ENCODE measurements at regions not wholly inside any gene's neighbourhood (a gene's known extent, or its start where the extent isn't known, plus 50 kb on each side); places are given as distances from the start of the nearest gene placed in this dataset.

DNA sequence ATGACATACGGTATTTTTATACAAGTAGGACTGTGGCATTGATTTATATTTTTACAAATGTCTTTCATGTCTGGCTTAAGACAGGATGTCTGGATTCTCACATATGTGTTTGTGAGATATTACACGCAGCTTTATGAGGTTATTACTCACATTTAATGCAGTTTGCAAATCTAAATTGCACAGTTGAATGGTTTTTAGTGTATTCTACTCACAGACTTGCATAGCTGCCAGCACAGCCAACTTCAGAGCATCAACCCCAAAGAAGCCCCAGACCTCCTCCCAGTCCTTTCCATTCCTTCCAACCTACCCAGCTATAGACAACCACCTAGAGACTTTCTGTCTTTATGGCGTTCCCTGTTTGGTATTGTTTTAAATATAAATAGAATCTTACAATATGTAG is 193.8 kb upstream of the SHH start:
- ChIA-PET POLR2A (ENCODE audit: low non-redundant PET) (no interaction called here), CTCF (no interaction called here)
- no peak for DNase-seq (ENCODE audit: low spot score)
- TF ChIP-seq, protein P1, sequence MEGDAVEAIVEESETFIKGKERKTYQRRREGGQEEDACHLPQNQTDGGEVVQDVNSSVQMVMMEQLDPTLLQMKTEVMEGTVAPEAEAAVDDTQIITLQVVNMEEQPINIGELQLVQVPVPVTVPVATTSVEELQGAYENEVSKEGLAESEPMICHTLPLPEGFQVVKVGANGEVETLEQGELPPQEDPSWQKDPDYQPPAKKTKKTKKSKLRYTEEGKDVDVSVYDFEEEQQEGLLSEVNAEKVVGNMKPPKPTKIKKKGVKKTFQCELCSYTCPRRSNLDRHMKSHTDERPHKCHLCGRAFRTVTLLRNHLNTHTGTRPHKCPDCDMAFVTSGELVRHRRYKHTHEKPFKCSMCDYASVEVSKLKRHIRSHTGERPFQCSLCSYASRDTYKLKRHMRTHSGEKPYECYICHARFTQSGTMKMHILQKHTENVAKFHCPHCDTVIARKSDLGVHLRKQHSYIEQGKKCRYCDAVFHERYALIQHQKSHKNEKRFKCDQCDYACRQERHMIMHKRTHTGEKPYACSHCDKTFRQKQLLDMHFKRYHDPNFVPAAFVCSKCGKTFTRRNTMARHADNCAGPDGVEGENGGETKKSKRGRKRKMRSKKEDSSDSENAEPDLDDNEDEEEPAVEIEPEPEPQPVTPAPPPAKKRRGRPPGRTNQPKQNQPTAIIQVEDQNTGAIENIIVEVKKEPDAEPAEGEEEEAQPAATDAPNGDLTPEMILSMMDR (conservative IDR thresholded peaks at IDR 0.05; ENCODE audit: low read depth) = no peak
- H3K27ac ChIP-seq = no peak overlapping the region

DNA sequence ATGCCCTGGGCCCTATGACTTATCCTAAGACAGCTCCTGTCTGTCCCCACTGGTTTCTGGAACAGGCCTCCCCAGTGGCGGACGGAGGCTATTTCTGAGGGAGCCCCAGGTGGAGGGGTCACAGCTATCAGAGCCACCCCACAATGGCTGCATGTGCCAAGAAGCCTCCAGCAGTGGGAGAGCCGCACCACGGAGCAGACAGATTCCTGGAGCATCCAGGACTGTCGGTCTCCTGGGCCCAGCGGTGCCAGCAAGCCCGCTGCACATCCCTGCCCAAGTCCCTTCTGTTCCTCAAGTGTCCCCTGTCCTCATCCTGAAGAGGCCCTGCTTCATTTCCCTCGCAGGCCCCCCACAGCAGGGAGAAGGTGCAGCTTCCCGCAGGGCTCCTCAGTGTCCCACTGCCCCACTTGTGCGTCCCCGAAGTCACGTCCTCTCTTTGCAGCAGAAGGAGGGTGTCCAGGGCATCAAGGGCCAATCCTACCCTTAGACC is 193.0 kb upstream of the SHH start:
- CTCF ChIA-PET = no interaction called here
- no peak for DNase-seq (ENCODE audit: low spot score)
- H3K27ac ChIP-seq = no peak overlapping the region
- POLR2A ChIA-PET (ENCODE audit: low non-redundant PET) = no interaction called here
- TF ChIP-seq, protein P1 (conservative IDR thresholded peaks at IDR 0.05; ENCODE audit: low read depth) = no peak

- DNase-seq (ENCODE audit: low spot score) = no peak
- TF ChIP-seq, protein P1 (conservative IDR thresholded peaks at IDR 0.05; ENCODE audit: low read depth) = no peak
- ChIA-PET CTCF (no interaction called here), POLR2A (ENCODE audit: low non-redundant PET) (no interaction called here)
- H3K27ac ChIP-seq = no peak overlapping the region
These were observed 192.3 kb upstream of the SHH start for GRCh38 chr7:156004265-156005201.

DNA sequence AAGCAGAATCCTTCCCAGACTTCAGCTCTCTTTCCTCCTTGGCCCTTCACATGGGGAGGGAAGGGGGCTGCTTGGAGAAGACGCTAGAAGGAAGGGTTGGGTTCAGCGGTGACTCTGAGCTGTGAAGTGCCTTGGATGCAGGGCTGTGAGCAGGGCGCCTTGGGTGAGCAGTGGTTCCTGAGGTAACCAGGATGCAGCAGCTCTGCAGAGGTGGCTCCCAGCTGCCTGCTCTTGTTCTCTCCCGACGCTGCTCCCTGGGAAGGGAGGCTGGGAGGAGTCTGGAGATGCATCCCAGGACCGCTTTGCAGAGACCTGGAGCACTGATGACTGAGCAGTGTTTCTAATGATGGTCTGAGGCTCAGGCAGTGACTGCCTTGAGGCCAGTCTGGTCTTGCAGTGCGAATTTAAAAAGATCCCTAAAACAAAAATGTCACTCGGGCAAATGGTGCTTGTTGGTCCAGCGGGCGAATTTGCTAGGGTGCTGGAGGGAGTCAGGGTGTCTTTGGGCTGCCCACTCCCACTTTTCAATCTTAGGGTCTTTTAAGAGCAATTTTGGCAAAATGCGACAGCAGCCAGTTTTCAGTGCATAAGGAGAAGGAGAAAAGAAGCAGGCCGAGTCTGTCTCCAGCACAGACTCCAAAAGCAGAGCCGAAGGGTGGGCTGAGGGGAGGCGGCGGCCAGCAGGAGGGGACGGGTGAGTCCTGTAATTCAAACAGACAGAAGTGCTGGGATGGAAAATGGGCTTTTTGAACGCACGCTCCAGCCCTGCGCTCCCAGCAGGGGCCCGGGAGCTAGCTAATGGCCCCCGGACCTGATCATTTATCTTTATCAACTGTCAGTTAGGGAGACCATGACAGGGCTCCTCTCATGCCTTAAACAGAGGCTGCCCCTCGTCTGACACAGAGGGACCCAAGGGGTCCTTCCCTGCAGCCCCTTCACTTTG is 191.2 kb upstream of the SHH start:
- TF ChIP-seq, protein P1 (conservative IDR thresholded peaks at IDR 0.05; ENCODE audit: low read depth) = no peak
- no peak for DNase-seq (ENCODE audit: low spot score)
- ChIA-PET CTCF (no interaction called here), POLR2A (ENCODE audit: low non-redundant PET) (no interaction called here)
- H3K27ac ChIP-seq = no peak overlapping the region

DNA sequence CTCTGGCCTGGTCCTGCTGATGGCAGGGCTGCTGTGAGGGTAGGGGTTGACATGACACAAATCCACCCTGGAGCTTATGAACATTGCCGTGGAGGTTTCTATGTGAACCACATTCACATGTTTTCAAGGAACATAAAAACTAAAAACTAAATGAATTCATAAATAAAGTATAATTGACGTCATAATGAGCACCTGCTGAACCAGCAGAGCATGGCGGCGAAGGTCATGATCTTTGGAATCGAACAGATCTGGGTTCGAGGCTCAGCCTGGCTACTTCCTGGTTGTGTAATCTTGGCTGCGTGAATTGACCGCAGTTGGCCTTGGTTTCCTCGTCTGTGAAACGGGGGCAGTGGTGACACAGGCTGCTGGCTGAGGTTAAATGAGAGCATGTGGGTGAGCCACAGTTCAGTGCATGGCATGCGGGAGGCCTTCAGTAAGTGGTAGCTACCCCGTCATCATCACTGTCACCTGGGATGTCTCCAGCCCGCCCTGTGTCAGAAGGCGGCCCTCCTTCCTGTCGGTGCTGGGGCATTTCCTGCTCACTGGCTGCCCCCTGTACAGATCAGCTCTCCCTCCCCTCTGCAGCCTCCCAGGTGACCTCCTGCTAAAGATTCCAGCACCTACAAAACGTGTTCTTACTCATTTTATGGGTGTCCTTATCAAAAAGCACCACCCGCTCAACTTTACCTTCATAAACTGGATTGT is 190.3 kb upstream of the SHH start:
- no peak for DNase-seq (ENCODE audit: low spot score)
- H3K27ac ChIP-seq = no peak overlapping the region
- TF ChIP-seq, protein P1 (conservative IDR thresholded peaks at IDR 0.05; ENCODE audit: low read depth) = no peak
- ChIA-PET CTCF (no interaction called here), POLR2A (ENCODE audit: low non-redundant PET) (no interaction called here)

All from RWPE1 (cell line).